Kidney (tissue), 13 donors: ENCODE measurements at regions not wholly inside any gene's neighbourhood (a gene's known extent, or its start where the extent isn't known, plus 50 kb on each side); places are given as distances from the start of the nearest gene placed in this dataset.
A peak's percentile ranks its signal among the peaks of the same experiment; 100 is the strongest.

Experiments
- DNase-seq, 5 donors: peaks; one replicate each; pipeline ENCODE4 v3.0.0-alpha.2; 2013 to 2020
- FAIRE-seq: peaks from 2 replicates; lab custom pipeline; 2012; peaks lifted over from hg19 to GRCh38; lab: Jason Lieb, UNC
- H3K27ac ChIP-seq, 2 donors: one replicate each; pipeline ENCODE4 v1.7.0; 2013; ENCODE audit warnings: low read depth in 2 of 2, low read length in 2 of 2, inconsistent platforms in 1 of 2
- H3K27me3 ChIP-seq: one replicate; pipeline ENCODE4 v1.7.1; 2013; ENCODE audit warnings: low read length, inconsistent platforms; ENCODE audit not compliant: control insufficient read depth, insufficient read depth
- H3K36me3 ChIP-seq, 3 donors: one replicate each; pipeline versions ENCODE4 v1.7.0 to v1.7.1; 2013; ENCODE audit warnings: low read length in 3 of 3, control low read depth in 1 of 3, inconsistent platforms in 1 of 3; ENCODE audit not compliant: insufficient read depth in 3 of 3, control insufficient read depth in 2 of 3
- H3K4me1 ChIP-seq, 3 donors: one replicate each; pipeline versions ENCODE4 v1.7.0 to v1.7.1; 2013; ENCODE audit warnings: low read length in 3 of 3, inconsistent platforms in 1 of 3, low read depth in 1 of 3; ENCODE audit not compliant: control insufficient read depth in 2 of 3, insufficient read depth in 2 of 3
- H3K4me3 ChIP-seq, 3 donors: one replicate each; pipeline versions ENCODE4 v1.7.0 to v1.8.1; 2013; ENCODE audit warnings: low read length in 3 of 3, control low read depth in 1 of 3, inconsistent platforms in 1 of 3
- H3K9ac ChIP-seq, 3 donors: one replicate each; pipeline versions ENCODE4 v1.7.0 to v1.7.1; 2013; ENCODE audit warnings: low read length in 3 of 3, control low read depth in 1 of 3, inconsistent platforms in 1 of 3
- H3K9me3 ChIP-seq, 3 donors: one replicate each; pipeline versions ENCODE4 v1.7.0 to v1.7.1; 2013; ENCODE audit warnings: low read length in 3 of 3, control low read depth in 1 of 3, inconsistent platforms in 1 of 3; ENCODE audit not compliant: control insufficient read depth in 2 of 3, insufficient read depth in 1 of 3
- CTCF ChIP-seq: IDR thresholded peaks from 3 replicates; pipeline ENCODE4 v1.5.1; 2012; ENCODE audit warnings: mild to moderate bottlenecking, moderate library complexity, borderline replicate concordance; ENCODE audit not compliant: insufficient read depth; ENCODE audit errors: extremely low read depth
- intact Hi-C: fragments of 100-400 bp; cut with DNase I; formaldehyde crosslinking; loops from one replicate; pipeline ENCODE4 v1.11.1; 2022
- donor health status: control.
- donor health status: control.
- donor health status: control.
- donor health status: control.
- donor health status: control.
- donor health status: DM: yes; HTN: yes; CAD: no.
- donor health status: Normal renal cell carcinoma (clear cell type).

GRCh38 chr9:126147186-126147935 is 179.3 kb upstream of the MVB12B start:
- Histone ChIP-seq H3K36me3 (no peaks in the 10 kb centered on the region), H3K4me1 (no peaks in the 10 kb centered on the region), H3K9me3 (no peaks in the 10 kb centered on the region), H3K9ac (no peak overlapping the region), H3K27me3 (no peaks in the 10 kb centered on the region), H3K4me3 (no peak overlapping the region), H3K27ac (no peak overlapping the region)
- FAIRE-seq (no peak), DNase-seq (peak in 3 of 5 donors; percentile 15 to 69 (median 30))
- TF ChIP-seq CTCF: no peak
- intact Hi-C loops: no loop called here

- no peak overlapping the region for H3K4me3 ChIP-seq
- no peaks in the 10 kb centered on the region for H3K27me3 ChIP-seq
- no peak for TF ChIP-seq CTCF
- intact Hi-C loops: no loop called here
- FAIRE-seq (no peak), DNase-seq (peak in 3 of 5 donors; percentile 36 to 44 (median 39))
- H3K4me1 ChIP-seq: no peaks in the 10 kb centered on the region
- H3K27ac ChIP-seq: no peak overlapping the region
- H3K9ac ChIP-seq: no peak overlapping the region
- H3K9me3 ChIP-seq: no peaks in the 10 kb centered on the region
- H3K36me3 ChIP-seq: no peaks in the 10 kb centered on the region
Observed at GRCh38 chr9:126147936-126148870, 178.4 kb upstream of the MVB12B start.

GRCh38 chr9:126148994-126149393 is 177.6 kb upstream of the MVB12B start:
- peak in 2 of 5 donors; percentile 1 to 31 for DNase-seq
- Histone ChIP-seq H3K27me3 (no peaks in the 10 kb centered on the region), H3K4me3 (no peak overlapping the region), H3K27ac (no peak overlapping the region), H3K9ac (no peak overlapping the region), H3K36me3 (no peaks in the 10 kb centered on the region), H3K4me1 (no peaks in the 10 kb centered on the region), H3K9me3 (no peaks in the 10 kb centered on the region)
- intact Hi-C loops: no loop called here
- FAIRE-seq: no peak
- no peak for TF ChIP-seq CTCF
